NB4 (cell line): ENCODE measurements at regions not wholly inside any gene's neighbourhood (a gene's known extent, or its start where the extent isn't known, plus 50 kb on each side); places are given as distances from the start of the nearest gene placed in this dataset.

Experiments used
- CTCF ChIP-seq: IDR thresholded peaks from one replicate; pipeline ENCODE4 v1.5.1; 2012; ENCODE audit warnings: low read depth, low read length
- MAX ChIP-seq: IDR thresholded peaks from 2 replicates; pipeline ENCODE4 v1.6.1; 2011; ENCODE audit warnings: low read depth, low read length
- MYC ChIP-seq: IDR thresholded peaks from 2 replicates; pipeline ENCODE4 v1.6.1; 2011; ENCODE audit warnings: low read depth, low read length
- POLR2A ChIP-seq: IDR thresholded peaks from 2 replicates; pipeline ENCODE4 v1.6.1; 2011; ENCODE audit warnings: mild to moderate bottlenecking; ENCODE audit not compliant: insufficient read length; ENCODE audit errors: extremely low read depth

GRCh38 chr5:121100931-121101330, 636.8 kb downstream of the PRR16 start:
- TF ChIP-seq CTCF (no peak), MYC (no peak), POLR2A (no peak), MAX (no peak)
